PC-3 (cell line): ENCODE measurements at regions not wholly inside any gene's neighbourhood (a gene's known extent, or its start where the extent isn't known, plus 50 kb on each side); places are given as distances from the start of the nearest gene placed in this dataset.

Source experiments
- ATAC-seq: fragments of 200-7000 bp; cut with Tn5 transposase; 2 replicates; pipeline ENCODE4 v1.9.1; 2020; ENCODE audit warnings: mild to moderate bottlenecking, moderate library complexity
- BruUV-seq: library from RNA; stranded (reverse); fragments of 400-500 nt; replicated peaks from 2 replicates; lab custom pipeline; 2021; lab: Mats Ljungman, UMichigan
- CTCF ChIA-PET: fragments of 300-600 bp; sonication (Branson Sonifier 250); formaldehyde crosslinking; loops from one replicate; lab custom pipeline; 2022; ENCODE audit warnings: antibody characterized with exemption; lab: Charles Lee
- POLR2A ChIA-PET: fragments of 300-600 bp; sonication (Branson Sonifier 250); formaldehyde crosslinking; loops from one replicate; lab custom pipeline; 2022; ENCODE audit warnings: antibody characterized with exemption; ENCODE audit not compliant: unreplicated experiment; lab: Charles Lee
- DNase-seq: peaks from one replicate; pipeline ENCODE4 v3.0.0-alpha.2; 2015
- H2AFZ ChIP-seq: fragments of 300-600 bp; sonication (generic); 2 replicates; pipeline ENCODE4 v1.6.0; 2016; ENCODE audit warnings: antibody characterized with exemption, low read length
- H3F3A ChIP-seq: fragments of 300-600 bp; sonication (generic); one replicate; pipeline ENCODE4 v1.6.0; 2017; ENCODE audit warnings: antibody characterized with exemption, low read length, control low read depth, mild to moderate bottlenecking; ENCODE audit not compliant: unreplicated experiment
- H3K27ac ChIP-seq: fragments of 300-600 bp; sonication (generic); 2 replicates; pipeline ENCODE4 v1.5.1; 2016; ENCODE audit warnings: mild to moderate bottlenecking, low read length
- H3K27me3 ChIP-seq: fragments of 300-600 bp; sonication (generic); 2 replicates; pipeline ENCODE4 v1.6.1; 2016; ENCODE audit warnings: low read length, mixed read lengths
- H3K36me3 ChIP-seq: fragments of 300-600 bp; sonication (generic); 2 replicates; pipeline ENCODE4 v1.6.1; 2016; ENCODE audit warnings: low read depth, mixed run types, low read length, mixed read lengths
- H3K4me1 ChIP-seq: fragments of 300-600 bp; sonication (generic); 2 replicates; pipeline ENCODE4 v1.5.1; 2016; ENCODE audit warnings: low read length; ENCODE audit not compliant: insufficient read depth
- H3K4me2 ChIP-seq: fragments of 300-600 bp; sonication (generic); 2 replicates; pipeline ENCODE4 v1.6.0; 2016; ENCODE audit warnings: low read length
- H3K4me3 ChIP-seq: fragments of 300-600 bp; sonication (generic); 2 replicates; pipeline ENCODE4 v1.5.1; 2016; ENCODE audit warnings: mild to moderate bottlenecking, low read length, mixed read lengths
- H3K79me2 ChIP-seq: fragments of 300-600 bp; sonication (generic); 2 replicates; pipeline ENCODE4 v1.6.1; 2017; ENCODE audit warnings: low read length, mixed read lengths
- H3K9ac ChIP-seq: fragments of 300-600 bp; sonication (generic); 2 replicates; pipeline ENCODE4 v1.6.0; 2016; ENCODE audit warnings: mild to moderate bottlenecking, low read length
- H3K9me2 ChIP-seq: fragments of 300-600 bp; sonication (generic); replicated peaks from 2 replicates; pipeline ENCODE4 v1.6.1; 2016; ENCODE audit warnings: mixed run types, low read length, mixed read lengths
- H3K9me3 ChIP-seq: fragments of 300-600 bp; sonication (generic); 2 replicates; pipeline ENCODE4 v1.6.1; 2016; ENCODE audit warnings: low read length, mixed read lengths
- H4K20me1 ChIP-seq: fragments of 300-600 bp; sonication (generic); 2 replicates; pipeline ENCODE4 v1.6.1; 2016; ENCODE audit warnings: low read length, mixed read lengths
- CTCF ChIP-seq: fragments of 300-600 bp; sonication (generic); conservative IDR thresholded peaks from 2 replicates; pipeline ENCODE4 v1.5.1; 2017; ENCODE audit warnings: antibody characterized with exemption, low read depth, mild to moderate bottlenecking, low read length
- EZH2 ChIP-seq: fragments of 300-600 bp; sonication (generic); IDR thresholded peaks from one replicate; pipeline ENCODE4 v1.6.1; 2017; ENCODE audit warnings: antibody characterized with exemption, mild to moderate bottlenecking, low read length; ENCODE audit not compliant: unreplicated experiment
- EZH2phosphoT487 ChIP-seq: fragments of 300-600 bp; sonication (generic); IDR thresholded peaks from 2 replicates; pipeline ENCODE4 v1.6.1; 2018; ENCODE audit warnings: mild to moderate bottlenecking, antibody characterized with exemption, low read length, borderline replicate concordance
- intact Hi-C: fragments of 100-400 bp; cut with micrococcal nuclease; formaldehyde crosslinking; loops from 2 replicates; pipeline ENCODE4 v1.9.0; 2023

DNA sequence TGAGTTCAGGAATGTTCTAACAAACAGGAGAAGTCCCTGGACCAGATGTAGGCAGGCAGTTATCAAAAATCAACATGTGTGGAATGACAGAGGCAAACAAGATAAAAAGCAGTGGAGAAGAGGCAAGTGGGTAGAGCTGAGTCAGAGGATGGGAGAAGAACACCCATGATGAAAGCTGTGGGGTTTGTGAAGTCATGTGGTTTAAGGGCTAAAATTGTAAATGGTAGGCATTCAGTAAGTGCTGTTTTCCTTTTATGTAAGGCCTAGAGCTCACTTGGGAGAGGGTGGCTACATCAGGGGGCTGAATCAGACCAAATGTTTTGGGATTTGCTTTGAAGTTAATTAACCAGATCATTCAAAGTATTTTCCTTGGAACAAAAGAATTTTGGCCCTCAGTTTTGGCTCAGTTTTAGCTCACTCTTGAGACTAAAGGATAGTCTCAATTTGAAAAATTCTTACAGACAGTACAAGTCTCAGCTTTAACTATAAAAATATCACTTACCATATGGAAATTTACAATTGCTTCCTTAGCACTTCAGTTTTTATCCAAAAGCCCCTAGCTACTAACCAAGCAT is 114.5 kb upstream of the PCDH7 start:
- ChIA-PET POLR2A (no interaction called here), CTCF (no interaction called here)
- DNase-seq: no peak
- H3K9ac ChIP-seq: no peak overlapping the region
- no peaks in the 10 kb centered on the region for H3K9me2 ChIP-seq
- H3K4me1 ChIP-seq: no peaks in the 10 kb centered on the region
- H3K27ac ChIP-seq: no peak overlapping the region
- ATAC-seq: no peak
- no peaks in the 10 kb centered on the region for H3K79me2 ChIP-seq
- no TSS peak for BruUV-seq
- intact Hi-C loops: no loop called here
- no peaks in the 10 kb centered on the region for H3K36me3 ChIP-seq
- H2AFZ ChIP-seq: no peak overlapping the region
- H3K4me2 ChIP-seq: no peak overlapping the region
- TF ChIP-seq CTCF (no peak), EZH2 (no peak), EZH2phosphoT487 (no peak)
- no peaks in the 10 kb centered on the region for H4K20me1 ChIP-seq
- H3K27me3 ChIP-seq: no peaks in the 10 kb centered on the region
- no peaks in the 10 kb centered on the region for H3F3A ChIP-seq
- no peak overlapping the region for H3K4me3 ChIP-seq
- no peaks in the 10 kb centered on the region for H3K9me3 ChIP-seq

- Histone ChIP-seq H3K4me1 (no peaks in the 10 kb centered on the region), H3K27me3 (no peaks in the 10 kb centered on the region), H3K9me2 (no peaks in the 10 kb centered on the region), H3K4me3 (no peak overlapping the region), H2AFZ (no peak overlapping the region), H3K79me2 (no peaks in the 10 kb centered on the region), H3K27ac (no peak overlapping the region), H3K4me2 (no peak overlapping the region), H3K36me3 (no peaks in the 10 kb centered on the region), H4K20me1 (no peaks in the 10 kb centered on the region), H3K9me3 (no peaks in the 10 kb centered on the region), H3K9ac (no peak overlapping the region), H3F3A (no peaks in the 10 kb centered on the region)
- ChIA-PET CTCF (no interaction called here), POLR2A (no interaction called here)
- no peak for ATAC-seq
- TF ChIP-seq EZH2: no peak
- BruUV-seq: no TSS peak
- DNase-seq: no peak
- intact Hi-C loops: no loop called here
Observed at GRCh38 chr4:30610361-30610760, 109.8 kb upstream of the PCDH7 start.

DNA sequence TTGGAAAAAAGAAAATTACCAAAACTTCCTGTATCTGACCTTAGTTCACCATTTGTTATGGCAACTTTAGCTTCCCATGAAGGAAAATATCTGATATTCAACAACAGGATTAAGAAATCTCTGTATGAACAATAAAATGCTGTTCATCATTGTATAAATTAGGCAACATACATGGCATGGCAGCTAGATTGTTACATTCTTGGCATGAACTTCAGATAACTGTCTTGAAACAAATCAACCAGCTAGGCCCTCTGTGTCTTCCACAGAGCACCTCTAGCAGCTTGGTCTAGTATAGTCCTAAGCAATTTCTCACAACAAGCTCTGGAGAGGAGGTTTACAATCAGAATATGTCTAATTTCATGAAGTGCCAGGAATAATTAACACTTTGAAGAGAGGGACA is 105.4 kb upstream of the PCDH7 start:
- ATAC-seq: no peak
- Histone ChIP-seq H3K9me3 (no peaks in the 10 kb centered on the region), H3K9me2 (no peaks in the 10 kb centered on the region), H2AFZ (no peak overlapping the region), H3F3A (no peaks in the 10 kb centered on the region), H3K4me2 (no peak overlapping the region), H3K27me3 (no peaks in the 10 kb centered on the region), H3K79me2 (no peaks in the 10 kb centered on the region), H3K9ac (no peak overlapping the region), H3K4me3 (no peak overlapping the region), H4K20me1 (no peaks in the 10 kb centered on the region), H3K27ac (no peak overlapping the region), H3K36me3 (no peaks in the 10 kb centered on the region), H3K4me1 (no peaks in the 10 kb centered on the region)
- no peak for TF ChIP-seq EZH2
- TF ChIP-seq EZH2phosphoT487: no peak
- TF ChIP-seq CTCF: no peak
- intact Hi-C loops: no loop called here
- DNase-seq: no peak
- CTCF ChIA-PET: no interaction called here
- no TSS peak for BruUV-seq
- POLR2A ChIA-PET: no interaction called here
